GM12878 (cell line): ENCODE measurements at regions not wholly inside any gene's neighbourhood (a gene's known extent, or its start where the extent isn't known, plus 50 kb on each side); places are given as distances from the start of the nearest gene placed in this dataset.

ENCODE experiments used
- ATAC-seq: fragments of 200-7000 bp; cut with Tn5 transposase; 3 replicates; pipeline ENCODE4 v1.9.1; 2020; ENCODE audit warnings: mild to moderate bottlenecking, moderate library complexity
- BruUV-seq: library from RNA; stranded (reverse); fragments of 400-500 nt; replicated peaks from 2 replicates; lab custom pipeline; 2021; lab: Mats Ljungman, UMichigan
- CTCF ChIA-PET: fragments of 300-600 bp; sonication (Branson Sonifier 250); formaldehyde crosslinking; extraction: SDS; loops from one replicate; lab custom pipeline; 2021; ENCODE audit warnings: inconsistent platforms; lab: Yijun Ruan, JAX
- POLR2A ChIA-PET: fragments of 350-600 bp; formaldehyde crosslinking; extraction: SDS; loops from one replicate; lab custom pipeline; 2021; ENCODE audit warnings: inconsistent platforms; lab: Charles Lee
- RAD21 ChIA-PET: fragments of 300-600 bp; sonication (Branson Sonifier 250); formaldehyde crosslinking; loops from one replicate; lab custom pipeline; 2023; ENCODE audit warnings: antibody characterized with exemption; ENCODE audit not compliant: unreplicated experiment; lab: Charles Lee
- SMC1A ChIA-PET: fragments of 300-600 bp; sonication (Branson Sonifier 250); formaldehyde crosslinking; loops from one replicate; lab custom pipeline; 2023; ENCODE audit not compliant: unreplicated experiment, uncharacterized antibody; lab: Charles Lee
- DNase-seq: peaks from one replicate; pipeline ENCODE4 v3.0.0-alpha.2; 2011; ENCODE audit warnings: low read depth, low spot score
- FAIRE-seq: peaks from 3 replicates; lab custom pipeline; 2011; peaks lifted over from hg19 to GRCh38; lab: Jason Lieb, UNC
- H2AFZ ChIP-seq: 2 replicates; pipeline ENCODE4 v1.6.0; 2011; ENCODE audit warnings: low read depth, low read length, control low read depth; ENCODE audit not compliant: control insufficient read depth
- H3K27ac ChIP-seq: 2 replicates; pipeline ENCODE4 v1.5.1; 2011; ENCODE audit warnings: control low read depth; ENCODE audit not compliant: control insufficient read depth, insufficient read depth
- H3K27me3 ChIP-seq, 2 experiments: replicated peaks in 1 of 2; 2 replicates each; pipeline versions ENCODE4 v1.6.0 to v1.6.1; 2011; ENCODE audit warnings: low read length in 1 of 2; ENCODE audit not compliant: control insufficient read depth in 2 of 2, insufficient read depth in 2 of 2
- H3K36me3 ChIP-seq, 2 experiments: 2 replicates each; pipeline ENCODE4 v1.5.1; 2011; ENCODE audit warnings: low read length in 1 of 2; ENCODE audit not compliant: control insufficient read depth in 2 of 2, insufficient read depth in 2 of 2
- H3K4me1 ChIP-seq: 2 replicates; pipeline ENCODE4 v1.6.1; 2011; ENCODE audit warnings: mild to moderate bottlenecking, low read length, moderate library complexity, mixed read lengths; ENCODE audit not compliant: control insufficient read depth, insufficient read depth
- H3K4me2 ChIP-seq: 2 replicates; pipeline ENCODE4 v1.6.0; 2011; ENCODE audit warnings: control low read depth; ENCODE audit not compliant: control insufficient read depth, insufficient read depth
- H3K4me3 ChIP-seq: fragments of 200-600 bp; sonication (generic); 2 replicates; pipeline ENCODE4 v1.5.1; 2016
- H3K79me2 ChIP-seq: 2 replicates; pipeline ENCODE4 v1.6.0; 2011; ENCODE audit warnings: low read length; ENCODE audit not compliant: control insufficient read depth, insufficient read depth
- H3K9ac ChIP-seq: 2 replicates; pipeline ENCODE4 v1.8.0; 2011; ENCODE audit warnings: low read length, control low read depth, mixed read lengths; ENCODE audit not compliant: control insufficient read depth, insufficient read depth
- H3K9me3 ChIP-seq: replicated peaks from 3 replicates; pipeline ENCODE4 v1.5.1; 2011; ENCODE audit warnings: mild to moderate bottlenecking, low read length; ENCODE audit not compliant: control insufficient read depth, insufficient read depth
- H4K20me1 ChIP-seq: 2 replicates; pipeline ENCODE4 v1.6.0; 2011; ENCODE audit not compliant: control insufficient read depth, insufficient read depth
- BCL11A ChIP-seq: IDR thresholded peaks from 2 replicates; pipeline ENCODE4 v1.6.1; 2011; ENCODE audit warnings: low read depth, low read length
- CREM ChIP-seq: IDR thresholded peaks from 2 replicates; pipeline ENCODE4 v1.6.1; 2014; ENCODE audit warnings: antibody characterized with exemption, low read depth
- EP300 ChIP-seq, 2 experiments: fragments of 150-350 bp in 1 of 2; IDR thresholded peaks; 2 replicates each; pipeline ENCODE4 v1.6.1; 2011 to 2012; ENCODE audit warnings: low read depth in 2 of 2, low read length in 2 of 2, borderline replicate concordance in 1 of 2, improper control_type of control experiment in 1 of 2, inconsistent platforms in 1 of 2; ENCODE audit not compliant: control insufficient read depth in 1 of 2
- MTA2 ChIP-seq: fragments of 450-650 bp; IDR thresholded peaks from 2 replicates; pipeline ENCODE4 v1.6.1; 2016; ENCODE audit warnings: low read depth, mild to moderate bottlenecking, moderate library complexity
- NR2C2 ChIP-seq: IDR thresholded peaks from 2 replicates; pipeline ENCODE4 v1.6.1; 2011; ENCODE audit warnings: borderline replicate concordance, low read depth; ENCODE audit not compliant: control insufficient read depth, insufficient read length
- RELA ChIP-seq: fragments of 450-650 bp; IDR thresholded peaks from 2 replicates; pipeline ENCODE4 v1.8.0; 2014; ENCODE audit warnings: borderline replicate concordance; ENCODE audit not compliant: partially characterized antibody
- RFX5 ChIP-seq: IDR thresholded peaks from 2 replicates; pipeline ENCODE4 v1.6.1; 2011; ENCODE audit warnings: low read depth, low read length, improper control_type of control experiment
- SRF ChIP-seq, 2 experiments: IDR thresholded peaks; 2 replicates each; pipeline ENCODE4 v1.6.1; 2011; ENCODE audit warnings: low read depth in 2 of 2, low read length in 2 of 2, mild to moderate bottlenecking in 1 of 2, moderate library complexity in 1 of 2
- ZNF24 ChIP-seq: fragments of 450-650 bp; IDR thresholded peaks from 2 replicates; pipeline ENCODE4 v1.6.1; 2017; ENCODE audit warnings: antibody characterized with exemption, mild to moderate bottlenecking
- ZSCAN29 ChIP-seq: fragments of 450-650 bp; IDR thresholded peaks from 2 replicates; pipeline ENCODE4 v1.6.1; 2017; ENCODE audit warnings: mild to moderate bottlenecking, moderate library complexity
- WGBS: methylation state at CpG from one replicate; pipeline ENCODE4 v1.1.6; 2016; ENCODE audit warnings: low lambda C conversion rate; ENCODE audit not compliant: insufficient replicate concordance, insufficient coverage; ENCODE audit errors: missing lambda C conversion rate; 5-methylcytosine and 5-hydroxymethylcytosine counted together
- in situ Hi-C: fragments of 300-500 bp; cut with MboI; formaldehyde crosslinking; loops from 9 replicates; pipeline ENCODE4 v1.14.3; 2018; ENCODE audit warnings: mixed read lengths
- intact Hi-C: fragments of 100-400 bp; cut with micrococcal nuclease; formaldehyde crosslinking; loops from one replicate; pipeline ENCODE4 v1.14.2; 2022; ENCODE audit not compliant: unreplicated experiment

DNA sequence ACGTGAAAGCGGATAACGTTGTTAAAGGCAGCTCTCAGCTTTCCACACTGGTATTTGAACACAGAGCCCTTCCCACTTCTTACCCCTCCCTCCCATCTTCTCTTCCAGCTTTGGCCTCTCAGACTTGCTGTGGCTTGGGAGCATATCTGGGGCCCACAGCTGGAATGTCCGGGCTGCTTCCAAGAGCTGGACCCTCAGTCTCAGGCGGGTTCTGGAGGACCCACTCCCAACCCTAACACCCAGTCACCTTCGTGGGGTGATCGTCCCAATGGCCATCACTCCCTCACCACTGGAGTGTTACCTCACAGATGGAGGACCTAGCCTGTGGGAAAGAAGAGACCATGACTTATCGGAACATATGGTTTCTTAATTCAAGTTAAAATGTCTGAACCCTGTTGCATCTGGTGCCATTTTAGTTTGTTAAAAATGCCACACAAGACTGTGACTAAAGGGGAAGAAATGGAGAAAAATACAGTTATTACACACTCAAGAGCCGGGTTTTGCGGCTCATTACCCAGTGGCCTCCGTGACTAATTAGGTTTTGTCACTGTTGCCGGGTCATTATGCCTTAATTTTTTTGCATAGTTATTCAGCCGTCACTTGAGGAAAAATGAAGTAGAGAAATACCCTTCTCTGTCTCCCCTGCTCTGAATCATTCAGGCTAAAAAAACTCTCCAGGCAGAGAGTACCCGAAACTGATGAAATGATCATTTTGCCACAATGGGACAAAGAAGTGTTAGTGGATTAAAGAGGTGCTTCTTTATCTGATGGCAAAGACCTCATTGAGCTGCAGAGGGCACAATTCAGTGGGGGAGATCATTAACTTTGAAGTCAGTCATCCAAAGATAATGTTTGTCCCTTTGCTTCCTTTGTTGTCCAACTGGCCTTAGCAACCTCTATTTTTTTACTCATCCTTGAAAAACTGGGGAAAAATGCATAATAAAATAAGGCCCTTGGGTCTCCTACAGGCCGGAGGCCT lies 87.2 kb upstream of the HTATIP2 start:
- no peaks in the 10 kb centered on the region for H4K20me1 ChIP-seq
- FAIRE-seq: no peak
- no peaks in the 10 kb centered on the region for H3K4me1 ChIP-seq
- H3K36me3 ChIP-seq: no peaks in the 10 kb centered on the region
- DNase-seq: no peak
- H3K4me3 ChIP-seq: no peak overlapping the region
- H3K9ac ChIP-seq: no peak overlapping the region
- 44% methylated on average over 15 of the region's 15 CpGs for WGBS
- H3K79me2 ChIP-seq: no peaks in the 10 kb centered on the region
- H3K4me2 ChIP-seq: no peak overlapping the region
- no peak overlapping the region for H3K27ac ChIP-seq
- TF ChIP-seq MTA2 (peak; percentile 82), RELA (no peak), ZNF24 (0 out of 2 replicates have a peak, but pooled peaks have one; percentile 44), NR2C2 (no peak), ZSCAN29 (0 out of 2 replicates have a peak, but pooled peaks have one; percentile 27), EP300 (IDR thresholded peaks at IDR 0.05; ENCODE audit: borderline replicate concordance in 1 of 2, control insufficient read depth in 1 of 2, low read depth in 2 of 2, low read length in 2 of 2) (0 out of 4 replicates have a peak, but pooled peaks of 1 of the 2 experiments have one; percentile 12), BCL11A (peak; percentile 36; the same call in 1 of the 2 replicates), RFX5 (peak; percentile 79), CREM (no peak), SRF (IDR thresholded peaks at IDR 0.05; ENCODE audit: low read depth in 2 of 2, low read length in 2 of 2) (no peak)
- peak; percentile 37 for ATAC-seq
- H3K9me3 ChIP-seq: no peaks in the 10 kb centered on the region
- in situ Hi-C loops (no loop called here), intact Hi-C loops (no loop called here)
- BruUV-seq: no TSS peak
- no peak overlapping the region for H2AFZ ChIP-seq
- ChIA-PET CTCF (no interaction called here), RAD21 (interaction anchor here (0.6 kb wide), 1 partner anchor 32 kb away, joined by 3 read pairs; no protein-coding TSS in a partner anchor), SMC1A (interaction anchor here (1.0 kb wide), 1 partner anchor 38 kb away, joined by 4 read pairs; no protein-coding TSS in a partner anchor), POLR2A (no interaction called here)
- H3K27me3 ChIP-seq: no peaks in the 10 kb centered on the region; a peak in 1 of 4 replicates
